ENCODE measurements at regions not wholly inside any gene's neighbourhood (a gene's known extent, or its start where the extent isn't known, plus 50 kb on each side); places are given as distances from the start of the nearest gene placed in this dataset.

DNA sequence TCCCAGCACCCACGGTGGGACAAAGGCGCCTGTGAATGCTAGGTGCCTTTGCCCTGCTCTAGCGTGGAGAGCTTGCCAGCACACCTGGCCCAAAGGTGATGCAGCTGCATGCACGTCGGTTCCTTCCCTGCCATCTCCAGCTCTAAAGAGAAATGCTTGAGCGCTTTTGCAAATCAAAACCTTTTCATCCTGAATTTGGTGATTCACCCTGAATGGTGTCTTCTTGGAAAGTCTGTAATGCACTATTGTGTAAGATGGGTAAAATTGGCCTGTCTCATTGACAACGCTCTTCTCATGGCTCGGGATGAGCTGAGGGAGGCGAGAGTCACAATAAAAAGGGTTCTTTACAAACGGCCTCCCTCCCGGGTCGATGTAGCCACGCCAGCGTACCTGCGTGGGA is 103.1 kb upstream of the ID4 start:
- peaks cover 6% of the 10 kb centered on the region for H3K9me3 Mint-ChIP-seq

DNA sequence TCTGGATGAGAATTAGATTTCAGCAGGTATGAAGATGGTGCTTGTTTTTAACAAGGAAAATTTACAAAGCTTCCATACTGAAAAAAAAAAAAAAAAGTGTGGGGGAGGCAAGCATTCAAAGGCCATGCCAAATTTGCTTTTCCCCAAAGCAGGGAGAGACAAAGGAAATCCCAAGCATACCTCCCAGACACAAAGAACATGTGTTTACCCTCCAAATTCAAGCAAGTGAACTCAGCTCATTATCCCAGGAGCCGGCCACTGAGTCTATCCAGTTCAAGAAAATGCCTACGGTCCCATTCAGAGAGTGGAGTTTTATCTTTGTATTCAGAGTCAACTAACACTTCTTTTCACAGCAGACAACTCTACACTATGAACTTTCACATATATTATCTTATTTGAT is 102.7 kb upstream of the ID4 start:
- H3K27me3 Mint-ChIP-seq, result no peaks in the 10 kb centered on the region
- H3K4me1 Mint-ChIP-seq (ENCODE audit: low read depth in 2 of 2), result no peaks in the 10 kb centered on the region

More for the DNA sequence above, 103.1 kb upstream of the ID4 start:
- no peak for ATAC-seq
- Mint-ChIP-seq H3K36me3 (no peaks in the 10 kb centered on the region), H3K4me1 (ENCODE audit: low read depth in 2 of 2) (no peaks in the 10 kb centered on the region), H3K27me3 (no peaks in the 10 kb centered on the region), H3K27ac (no peak overlapping the region), H3K4me3 (no peak overlapping the region)
- DNase-seq (ENCODE audit: low spot score), result no peak

GRCh38 chr6:19736066-19736465 is 101.1 kb upstream of the ID4 start:
- no peaks in the 10 kb centered on the region for H3K36me3 Mint-ChIP-seq

More for the DNA sequence above, 102.7 kb upstream of the ID4 start:
- DNase-seq (ENCODE audit: low spot score) (no peak), ATAC-seq (no peak)
- Mint-ChIP-seq H3K36me3 (no peaks in the 10 kb centered on the region), H3K9me3 (peaks cover 6% of the 10 kb centered on the region), H3K27ac (no peak overlapping the region), H3K4me3 (no peak overlapping the region)

DNA sequence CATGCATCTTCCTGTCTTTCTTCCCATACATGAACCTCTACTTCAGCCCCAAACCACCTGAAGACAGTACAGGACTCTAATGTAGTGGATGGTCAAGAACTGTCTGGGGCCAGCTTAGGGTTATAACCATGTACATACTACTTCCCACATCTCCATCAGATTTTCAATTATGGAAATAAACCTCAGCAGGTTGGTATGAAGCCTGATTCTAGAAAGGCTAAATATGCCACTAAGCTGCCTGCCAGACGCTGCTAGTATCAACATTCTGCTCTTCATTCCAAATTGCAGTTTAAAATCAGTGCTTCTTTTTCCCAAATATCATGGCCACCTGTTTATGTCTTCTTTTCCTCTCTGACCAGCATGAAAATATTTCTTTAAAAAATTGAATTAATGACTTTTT is 99.2 kb upstream of the ID4 start:
- no peaks in the 10 kb centered on the region for H3K27me3 Mint-ChIP-seq
- no peak overlapping the region for H3K4me3 Mint-ChIP-seq
- ATAC-seq, result no peak
- no peak for DNase-seq (ENCODE audit: low spot score)
- H3K36me3 Mint-ChIP-seq, result no peaks in the 10 kb centered on the region
- no peaks in the 10 kb centered on the region for H3K4me1 Mint-ChIP-seq (ENCODE audit: low read depth in 2 of 2)
- H3K9me3 Mint-ChIP-seq, result peaks cover 3% of the 10 kb centered on the region
- no peak overlapping the region for H3K27ac Mint-ChIP-seq

More at GRCh38 chr6:19736066-19736465, 101.1 kb upstream of the ID4 start:
- no peaks in the 10 kb centered on the region for H3K4me1 Mint-ChIP-seq (ENCODE audit: low read depth in 2 of 2)
- DNase-seq (ENCODE audit: low spot score) (no peak), ATAC-seq (no peak)
- no peaks in the 10 kb centered on the region for H3K27me3 Mint-ChIP-seq
- peaks cover 6% of the 10 kb centered on the region for H3K9me3 Mint-ChIP-seq
- no peak overlapping the region for H3K4me3 Mint-ChIP-seq
- H3K27ac Mint-ChIP-seq, result no peak overlapping the region

- Mint-ChIP-seq H3K27ac (no peak overlapping the region), H3K9me3 (peaks cover 4% of the 10 kb centered on the region), H3K36me3 (no peaks in the 10 kb centered on the region), H3K4me1 (ENCODE audit: low read depth in 2 of 2) (no peaks in the 10 kb centered on the region), H3K27me3 (peaks cover 3 to 8% of the 10 kb centered on the region in 2 donors), H3K4me3 (no peak overlapping the region)
- DNase-seq (ENCODE audit: low spot score) (no peak), ATAC-seq (no peak)
These were observed 87.4 kb upstream of the ID4 start for GRCh38 chr6:19749722-19750121.

DNA sequence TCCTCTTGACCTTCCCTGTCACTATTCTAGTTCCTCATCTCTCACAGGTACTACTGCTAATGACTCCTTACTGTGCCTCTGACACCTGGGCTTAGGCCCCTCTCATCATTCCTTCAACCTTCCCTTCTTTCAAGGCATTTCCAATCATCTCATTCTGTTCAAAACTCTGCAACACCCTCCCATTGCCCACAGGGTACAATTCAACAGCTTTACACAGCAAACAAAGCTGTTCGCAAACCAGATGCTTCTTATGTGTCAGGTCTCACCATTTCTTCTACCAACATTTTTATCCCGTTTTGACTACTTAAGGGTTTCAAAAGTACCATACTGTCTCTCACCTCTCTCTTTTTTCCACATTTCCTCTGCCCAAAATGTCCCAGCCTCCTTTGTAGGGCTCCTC is 84.4 kb upstream of the ID4 start:
- ATAC-seq, result no peak
- Mint-ChIP-seq H3K4me1 (ENCODE audit: low read depth in 2 of 2) (no peaks in the 10 kb centered on the region), H3K4me3 (no peak overlapping the region), H3K36me3 (no peaks in the 10 kb centered on the region), H3K27ac (no peak overlapping the region), H3K9me3 (peaks cover 4% of the 10 kb centered on the region), H3K27me3 (peaks cover 5 to 15% of the 10 kb centered on the region in 2 donors)
- DNase-seq (ENCODE audit: low spot score), result no peak

DNA sequence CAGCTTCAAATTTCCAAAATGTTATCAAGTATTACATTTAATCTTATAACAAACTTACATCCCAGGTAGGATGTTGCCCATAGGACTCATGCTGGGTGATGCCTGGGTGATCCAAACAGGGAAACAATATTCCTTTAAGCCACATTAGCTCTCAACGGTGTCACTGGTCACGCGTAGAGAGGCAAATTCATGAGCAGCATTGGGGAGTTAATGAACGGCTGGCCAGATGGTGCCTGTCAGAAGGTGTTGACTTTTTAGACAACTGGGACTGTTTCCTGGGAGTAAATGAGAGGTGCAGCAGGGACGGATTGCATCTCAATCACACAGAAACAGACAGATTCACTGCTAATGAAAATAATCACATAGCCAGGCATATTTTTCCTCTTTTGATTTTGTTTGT is 83.3 kb upstream of the ID4 start:
- Mint-ChIP-seq H3K4me1 (ENCODE audit: low read depth in 2 of 2) (no peaks in the 10 kb centered on the region), H3K27ac (no peak overlapping the region), H3K9me3 (no peaks in the 10 kb centered on the region), H3K4me3 (no peak overlapping the region), H3K27me3 (peaks cover 8 to 17% of the 10 kb centered on the region in 2 donors), H3K36me3 (no peaks in the 10 kb centered on the region)
- no peak for ATAC-seq
- no peak for DNase-seq (ENCODE audit: low spot score)

DNA sequence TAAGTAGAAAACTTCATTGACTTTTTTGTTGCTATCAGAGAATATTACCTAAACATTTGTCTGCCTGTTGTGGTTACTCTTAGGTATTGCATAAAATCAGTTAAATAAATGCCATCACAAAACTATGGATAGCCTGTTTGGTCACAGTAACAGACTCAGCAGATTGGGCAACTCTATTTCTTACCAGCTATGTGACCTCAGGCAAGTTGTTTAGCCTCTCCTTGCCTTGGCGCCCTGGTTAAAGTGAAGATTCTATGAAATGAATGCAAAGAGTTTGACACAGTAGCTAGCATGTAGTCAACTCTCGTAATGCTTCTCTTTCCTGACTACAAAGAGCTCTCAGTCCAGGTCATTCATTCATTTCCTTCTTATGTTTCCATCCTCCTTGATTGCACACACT is 82.5 kb upstream of the ID4 start:
- Mint-ChIP-seq H3K9me3 (no peaks in the 10 kb centered on the region), H3K4me3 (no peak overlapping the region), H3K27me3 (peaks cover 8 to 21% of the 10 kb centered on the region in 2 donors), H3K36me3 (no peaks in the 10 kb centered on the region), H3K27ac (no peak overlapping the region), H3K4me1 (ENCODE audit: low read depth in 2 of 2) (no peaks in the 10 kb centered on the region)
- no peak for DNase-seq (ENCODE audit: low spot score)
- no peak for ATAC-seq

DNA sequence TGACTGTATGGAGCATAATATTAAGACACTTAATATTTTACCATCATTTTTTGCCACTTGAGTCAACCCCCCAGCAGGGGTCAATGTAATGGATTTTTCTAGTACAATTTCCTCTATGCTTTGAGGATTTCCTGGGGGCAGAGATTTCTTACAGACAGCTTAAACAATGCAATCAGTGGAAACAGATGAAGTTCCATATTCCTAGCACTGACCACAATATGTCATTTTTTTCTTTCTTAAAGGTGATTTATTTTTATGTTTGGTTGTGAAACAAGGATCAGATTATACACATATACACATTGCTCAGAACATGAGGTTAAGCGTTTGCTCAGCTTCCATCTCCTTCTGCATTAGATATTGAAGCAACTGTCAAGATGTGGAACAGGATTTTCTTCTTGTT is 82.0 kb upstream of the ID4 start:
- Mint-ChIP-seq H3K36me3 (no peaks in the 10 kb centered on the region), H3K9me3 (no peaks in the 10 kb centered on the region), H3K27me3 (peaks cover 8 to 21% of the 10 kb centered on the region in 2 donors), H3K4me1 (ENCODE audit: low read depth in 2 of 2) (no peaks in the 10 kb centered on the region), H3K27ac (no peak overlapping the region), H3K4me3 (no peak overlapping the region)
- no peak for ATAC-seq
- DNase-seq (ENCODE audit: low spot score), result no peak

DNA sequence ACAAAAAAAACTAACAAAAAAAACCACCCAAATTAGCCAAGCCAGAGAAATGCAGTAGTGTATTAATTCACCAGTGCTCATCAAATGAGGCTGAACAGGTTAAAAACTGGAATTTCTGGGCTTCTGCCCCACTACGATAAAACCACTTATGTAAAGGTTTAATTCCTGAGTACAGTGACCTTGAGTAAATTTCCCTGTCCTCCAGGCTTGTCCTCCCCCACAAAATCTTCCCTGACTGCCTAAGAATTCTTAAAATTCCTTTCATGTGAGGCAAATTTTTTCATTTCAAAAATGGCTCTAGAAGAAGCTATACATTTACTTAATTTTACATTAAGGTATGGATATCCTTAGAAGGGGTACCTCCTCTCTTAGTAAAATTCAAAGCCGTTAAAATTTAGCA is 80.1 kb upstream of the ID4 start:
- Mint-ChIP-seq H3K9me3 (no peaks in the 10 kb centered on the region), H3K36me3 (no peaks in the 10 kb centered on the region), H3K27me3 (peaks cover 8 to 21% of the 10 kb centered on the region in 2 donors), H3K27ac (no peak overlapping the region), H3K4me3 (no peak overlapping the region), H3K4me1 (ENCODE audit: low read depth in 2 of 2) (no peaks in the 10 kb centered on the region)
- DNase-seq (ENCODE audit: low spot score) (no peak), ATAC-seq (no peak)

DNA sequence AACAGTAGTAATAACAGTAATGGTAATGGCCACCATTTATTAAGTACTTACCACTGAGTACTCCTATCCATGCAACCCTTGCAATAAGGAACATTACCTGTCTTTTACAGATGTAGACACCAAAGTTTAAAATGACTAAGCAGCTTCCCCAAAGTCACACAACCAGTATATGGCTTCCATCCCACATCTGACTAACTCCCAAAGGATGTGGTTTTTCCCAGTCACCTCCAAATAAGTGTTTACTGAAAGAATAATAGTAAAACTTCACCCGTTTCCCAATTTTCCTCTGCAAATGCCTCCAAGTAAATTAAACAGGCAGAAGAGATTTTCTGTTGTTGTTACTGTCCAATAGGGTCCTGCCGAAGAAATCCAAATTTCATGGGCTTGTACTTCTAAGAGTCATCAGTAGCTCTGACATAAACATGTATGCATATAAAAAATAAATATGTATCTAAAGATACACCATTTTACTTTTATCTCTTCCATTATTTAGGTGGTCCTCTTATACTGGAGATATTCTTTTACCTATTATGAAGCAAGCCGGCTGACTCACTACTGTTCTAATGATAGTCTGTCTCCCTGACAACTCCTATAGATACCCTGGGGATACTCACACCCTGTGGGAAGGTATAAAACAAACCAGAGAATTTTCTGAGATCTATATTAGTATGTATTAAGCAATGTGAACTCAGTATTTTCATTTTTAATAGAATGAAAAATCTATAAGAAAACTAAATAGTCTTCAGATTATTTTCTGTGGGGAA is 77.9 kb upstream of the ID4 start:
- ATAC-seq (no peak), DNase-seq (ENCODE audit: low spot score) (no peak)
- H3K36me3 Mint-ChIP-seq, result no peaks in the 10 kb centered on the region
- no peaks in the 10 kb centered on the region for H3K4me1 Mint-ChIP-seq (ENCODE audit: low read depth in 2 of 2)
- no peak overlapping the region for H3K4me3 Mint-ChIP-seq
- peaks cover 5 to 15% of the 10 kb centered on the region in 2 donors for H3K27me3 Mint-ChIP-seq
- H3K27ac Mint-ChIP-seq, result no peak overlapping the region
- no peaks in the 10 kb centered on the region for H3K9me3 Mint-ChIP-seq

- Mint-ChIP-seq H3K27me3 (peaks cover 3 to 6% of the 10 kb centered on the region in 2 donors), H3K36me3 (no peaks in the 10 kb centered on the region), H3K9me3 (no peaks in the 10 kb centered on the region), H3K4me3 (no peak overlapping the region), H3K27ac (no peak overlapping the region), H3K4me1 (ENCODE audit: low read depth in 2 of 2) (no peaks in the 10 kb centered on the region)
- DNase-seq (ENCODE audit: low spot score), result no peak
- ATAC-seq, result no peak
These were observed 76.0 kb upstream of the ID4 start for GRCh38 chr6:19761121-19761520.

DNA sequence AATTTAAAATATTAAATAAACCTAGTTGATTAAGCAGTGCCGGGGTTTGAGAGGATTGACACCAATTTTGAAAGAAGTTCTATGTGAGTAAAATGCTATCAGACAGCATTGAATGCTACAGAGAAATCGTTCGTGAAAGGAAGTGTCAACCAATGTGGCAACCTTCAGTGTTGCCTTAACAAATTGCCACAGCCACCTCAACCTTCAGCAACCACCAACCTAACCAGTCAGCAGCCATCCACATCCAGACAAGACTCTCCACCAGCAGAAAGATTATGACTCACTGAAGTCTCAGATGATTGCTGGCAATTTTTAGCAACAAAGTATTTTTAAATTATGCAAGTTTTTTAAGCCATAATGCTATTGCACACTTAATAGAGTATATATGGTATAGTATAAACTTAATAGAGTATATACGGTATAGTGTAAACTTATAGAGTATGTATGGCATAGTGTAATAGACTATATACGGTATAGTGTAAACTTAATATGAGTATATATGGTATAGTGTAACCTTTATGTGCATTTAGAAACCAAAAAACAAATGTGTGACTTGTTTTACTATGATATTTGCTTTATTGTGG is 65.3 kb upstream of the ID4 start:
- Mint-ChIP-seq H3K4me1 (ENCODE audit: low read depth in 2 of 2) (no peaks in the 10 kb centered on the region), H3K36me3 (no peaks in the 10 kb centered on the region), H3K27ac (no peak overlapping the region), H3K9me3 (no peaks in the 10 kb centered on the region), H3K27me3 (no peaks in the 10 kb centered on the region), H3K4me3 (no peak overlapping the region)
- ATAC-seq, result no peak
- no peak for DNase-seq (ENCODE audit: low spot score)

GRCh38 chr6:19772891-19773290 is 64.3 kb upstream of the ID4 start:
- H3K27me3 Mint-ChIP-seq, result no peaks in the 10 kb centered on the region
- DNase-seq (ENCODE audit: low spot score), result no peak
- H3K4me1 Mint-ChIP-seq (ENCODE audit: low read depth in 2 of 2), result no peaks in the 10 kb centered on the region
- no peak for ATAC-seq
- no peak overlapping the region for H3K4me3 Mint-ChIP-seq
- no peak overlapping the region for H3K27ac Mint-ChIP-seq
- H3K36me3 Mint-ChIP-seq, result no peaks in the 10 kb centered on the region
- no peaks in the 10 kb centered on the region for H3K9me3 Mint-ChIP-seq

- Mint-ChIP-seq H3K4me1 (ENCODE audit: low read depth in 2 of 2) (no peaks in the 10 kb centered on the region), H3K27ac (no peak overlapping the region), H3K4me3 (no peak overlapping the region), H3K27me3 (peaks cover 0 to 6% of the 10 kb centered on the region in 2 donors), H3K9me3 (peaks cover 3% of the 10 kb centered on the region), H3K36me3 (no peaks in the 10 kb centered on the region)
- ATAC-seq (no peak), DNase-seq (ENCODE audit: low spot score) (no peak)
These were observed 55.9 kb upstream of the ID4 start for GRCh38 chr6:19781269-19781668.
